Amniotic stem cell (primary cell): ENCODE measurements at regions not wholly inside any gene's neighbourhood (a gene's known extent, or its start where the extent isn't known, plus 50 kb on each side); places are given as distances from the start of the nearest gene placed in this dataset.
"Not testable (repeated sequence)": the region's sequence is repeated elsewhere in the genome, so short reads cannot be mapped to it uniquely, and the experiment has no call there.

Experiments
- DNase-seq: peaks from one replicate; lab custom pipeline; 2025; lab: John Stamatoyannopoulos, UW

- no peak for DNase-seq
Measured at GRCh38 chr2:163187119-163187518, 348.6 kb upstream of the KCNH7 start.

- DNase-seq: no peak
Measured at GRCh38 chr2:163185160-163185559, 346.6 kb upstream of the KCNH7 start.

GRCh38 chr2:163182764-163183354, 344.3 kb upstream of the KCNH7 start:
- DNase-seq: no peak

GRCh38 chr2:163177592-163177991, 339.0 kb upstream of the KCNH7 start:
- DNase-seq: no peak

DNA sequence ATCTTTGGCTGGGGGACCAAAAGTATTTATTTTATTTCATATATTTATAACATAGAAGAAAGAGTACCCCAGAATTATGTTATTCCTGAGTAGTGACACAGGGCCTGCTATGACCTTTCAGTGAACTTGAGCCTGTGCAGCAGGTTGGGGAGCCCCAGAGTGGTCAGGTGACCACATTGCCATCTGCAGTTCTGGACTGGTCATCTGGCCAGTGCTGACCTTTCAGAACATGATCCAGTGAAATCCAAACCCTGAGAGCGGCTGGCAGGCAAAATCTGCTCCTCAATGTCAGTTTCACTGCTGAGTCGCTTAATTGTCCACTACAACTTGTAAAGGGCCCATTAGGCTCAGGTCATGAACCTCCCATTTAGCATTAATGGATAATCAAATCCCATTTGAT, 336.7 kb upstream of the KCNH7 start:
- DNase-seq: no peak

GRCh38 chr2:163173591-163173990, 335.0 kb upstream of the KCNH7 start:
- DNase-seq: no peak

- no peak for DNase-seq
Measured at GRCh38 chr2:163171786-163172530, 333.4 kb upstream of the KCNH7 start.

DNA sequence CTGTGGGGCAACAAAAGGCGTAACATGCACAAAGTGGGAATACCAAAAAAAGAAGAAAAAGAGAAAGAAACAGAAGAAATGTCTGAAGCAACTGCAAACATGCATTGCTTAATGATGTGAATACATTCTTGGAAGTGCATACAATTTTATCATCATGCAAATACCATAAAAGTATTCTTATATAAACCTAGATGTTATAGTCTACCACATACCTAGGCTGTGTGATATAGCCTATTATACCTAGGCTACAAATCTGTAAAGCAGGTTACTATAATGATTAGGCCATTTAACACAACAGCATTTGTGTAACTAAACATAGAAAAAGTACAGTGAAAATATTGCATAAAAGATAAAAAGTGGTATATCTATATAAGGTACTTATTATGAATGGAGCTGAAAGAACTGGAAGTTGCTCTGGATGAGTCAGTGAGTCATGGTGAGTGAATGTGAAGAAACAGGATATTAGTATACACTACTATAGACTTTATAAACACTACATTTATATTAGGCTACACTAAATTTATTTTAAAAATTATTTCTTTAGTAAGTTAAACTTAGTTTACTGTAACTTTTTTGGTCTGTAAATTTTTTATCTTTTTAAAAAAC, 319.4 kb upstream of the KCNH7 start:
- no peak for DNase-seq

GRCh38 chr2:163157411-163157810, 318.8 kb upstream of the KCNH7 start:
- no peak for DNase-seq

DNA sequence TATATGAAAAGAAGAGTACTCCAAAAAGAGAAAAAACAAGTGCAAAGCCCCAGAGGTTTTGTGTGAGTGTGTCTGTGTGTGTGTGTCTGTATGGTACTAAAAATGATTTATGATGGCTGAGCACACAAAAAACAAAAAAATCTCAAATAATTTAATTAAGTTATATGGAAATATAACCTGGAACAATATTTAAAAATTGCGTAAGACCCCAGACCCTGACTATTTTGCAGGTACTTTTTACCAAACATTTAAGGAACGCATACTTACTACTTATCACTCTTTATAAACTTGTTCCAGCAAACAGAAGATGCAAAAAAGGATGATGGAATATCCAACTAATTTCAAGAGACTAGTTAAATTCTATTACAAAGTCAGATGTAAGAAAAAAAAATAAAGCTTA, 317.4 kb upstream of the KCNH7 start:
- no peak for DNase-seq

- no peak for DNase-seq
Measured at GRCh38 chr2:163155279-163155883, 316.8 kb upstream of the KCNH7 start.

GRCh38 chr2:163142618-163143017, 304.1 kb upstream of the KCNH7 start:
- no peak for DNase-seq

GRCh38 chr2:163138947-163139346, 300.4 kb upstream of the KCNH7 start:
- no peak for DNase-seq

- no peak for DNase-seq
Measured at GRCh38 chr2:163135256-163135655, 296.7 kb upstream of the KCNH7 start.

GRCh38 chr2:163133602-163134001, 295.0 kb upstream of the KCNH7 start:
- DNase-seq: no peak

DNA sequence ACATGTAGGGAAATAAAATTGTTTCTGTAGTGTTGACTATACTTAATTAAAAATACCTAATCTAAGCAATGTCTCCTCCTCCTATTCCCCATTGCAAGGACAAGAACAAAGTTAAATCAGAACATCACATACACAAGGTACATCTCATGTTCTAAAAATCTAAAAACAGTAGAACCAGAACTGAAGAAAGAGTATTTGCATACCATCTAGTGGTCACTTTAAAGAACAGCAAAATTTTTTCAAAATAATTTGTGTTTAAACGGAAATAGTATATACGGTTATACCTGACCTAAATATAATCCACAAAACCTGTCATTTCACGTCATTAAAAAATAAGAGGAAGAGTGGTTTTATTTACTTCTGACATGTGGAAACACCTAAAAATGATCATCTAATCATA, 294.3 kb upstream of the KCNH7 start:
- DNase-seq: no peak

DNA sequence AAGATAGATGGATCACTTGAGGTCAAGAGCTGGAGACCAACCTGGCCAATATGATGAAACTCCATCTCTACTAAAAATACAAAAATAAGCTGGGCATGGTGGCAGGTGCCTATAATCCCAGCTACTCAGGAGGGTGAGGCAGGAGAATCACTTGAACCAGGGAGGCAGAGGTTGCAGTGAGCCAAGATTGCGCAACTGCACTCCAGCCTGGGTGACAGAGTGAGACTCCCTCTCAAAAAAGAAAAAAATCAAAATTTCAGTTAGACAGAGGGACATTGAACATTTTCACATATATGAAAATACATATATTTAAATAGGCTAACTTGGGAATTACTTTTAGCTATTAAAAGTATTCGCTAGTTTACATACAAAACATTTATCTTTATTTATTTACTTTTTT, 293.6 kb upstream of the KCNH7 start:
- not testable (repeated sequence) for DNase-seq

- DNase-seq: no peak
Measured at GRCh38 chr2:163123526-163123925, 285.0 kb upstream of the KCNH7 start.

DNA sequence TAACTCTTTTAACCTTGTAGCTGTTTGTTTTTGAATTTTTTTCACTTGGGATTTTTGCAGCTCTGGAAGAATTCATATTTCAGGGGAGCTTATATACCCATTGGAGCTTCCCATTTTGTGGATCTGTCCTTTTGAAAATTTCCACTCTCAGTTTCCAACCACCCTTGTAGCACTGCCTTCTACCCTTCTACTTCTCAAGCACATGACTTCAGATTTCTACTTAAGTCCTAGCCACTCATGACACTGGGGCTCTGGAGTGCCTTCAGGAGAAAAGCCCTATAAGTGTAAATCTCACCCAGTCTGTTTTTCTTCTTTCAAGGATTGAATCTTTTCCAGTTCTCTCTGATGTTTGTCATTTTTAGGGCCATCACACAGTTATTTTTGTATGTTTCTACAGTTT, 283.7 kb upstream of the KCNH7 start:
- DNase-seq: no peak

- DNase-seq: no peak
Measured at GRCh38 chr2:163121483-163121882, 282.9 kb upstream of the KCNH7 start.

GRCh38 chr2:163119966-163120365, 281.4 kb upstream of the KCNH7 start:
- DNase-seq: no peak

DNA sequence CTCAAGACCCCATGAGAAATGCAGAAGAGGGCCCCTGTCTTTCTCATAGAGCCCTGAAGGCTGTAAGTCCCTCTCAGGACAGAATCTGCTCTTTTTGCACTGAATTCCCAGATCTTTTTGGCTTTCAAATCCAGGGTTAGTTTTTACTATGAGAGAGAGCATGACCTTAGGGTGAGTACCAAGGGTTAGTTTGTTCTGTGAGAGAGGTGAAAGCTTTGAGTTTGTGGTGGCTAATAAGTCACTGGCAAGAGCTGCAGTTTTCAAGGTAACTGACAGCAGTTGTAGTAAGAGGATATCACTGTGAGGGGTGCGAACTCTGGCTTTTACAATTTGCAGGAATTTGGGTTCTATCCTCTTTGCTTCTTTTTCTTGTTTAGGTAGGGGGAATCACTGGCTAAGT, 248.4 kb upstream of the KCNH7 start:
- DNase-seq: no peak

GRCh38 chr2:163085366-163086024, 246.9 kb upstream of the KCNH7 start:
- DNase-seq: not testable (repeated sequence)
